Thyroid gland (tissue), 4 donors: ENCODE measurements at regions not wholly inside any gene's neighbourhood (a gene's known extent, or its start where the extent isn't known, plus 50 kb on each side); places are given as distances from the start of the nearest gene placed in this dataset.

Experiments
- CTCF ChIP-seq, 6 experiments: fragments of 200-600 bp in 3 of 6; fragments of 450-650 bp in 3 of 6; sonication (generic) in 3 of 6; IDR thresholded peaks; one replicate each; pipeline ENCODE4 v1.5.1; 2016 to 2019; ENCODE audit warnings: antibody characterized with exemption in 6 of 6, mild to moderate bottlenecking in 2 of 6, inconsistent platforms in 1 of 6, moderate library complexity in 1 of 6
- POLR2A ChIP-seq, 2 donors: fragments of 450-650 bp; IDR thresholded peaks; one replicate each; pipeline ENCODE4 v1.6.1; 2017; ENCODE audit warnings: antibody characterized with exemption in 2 of 2, mild to moderate bottlenecking in 2 of 2, moderate library complexity in 1 of 2

- TF ChIP-seq POLR2A (IDR thresholded peaks at IDR 0.05) (no peak), CTCF (IDR thresholded peaks at IDR 0.05) (no peak)
Measured at GRCh38 chr12:16881986-16882570, 276.1 kb upstream of the LMO3 start.
